Left renal pelvis (tissue), 4 donors: ENCODE measurements at regions not wholly inside any gene's neighbourhood (a gene's known extent, or its start where the extent isn't known, plus 50 kb on each side); places are given as distances from the start of the nearest gene placed in this dataset.
"Not testable (repeated sequence)": the region's sequence is repeated elsewhere in the genome, so short reads cannot be mapped to it uniquely, and the experiment has no call there.

Source experiments
- DNase-seq, 4 donors: peaks; one replicate each; pipeline ENCODE4 v3.0.0-alpha.2; 2013; ENCODE audit warnings: low read depth in 4 of 4, low spot score in 3 of 4

- no peak for DNase-seq
Measured at GRCh38 chr15:87490666-87491065, 765.9 kb downstream of the NTRK3 start.

GRCh38 chr15:87489902-87490665, 766.5 kb downstream of the NTRK3 start:
- no peak for DNase-seq

- no peak for DNase-seq
Measured at GRCh38 chr15:87489456-87489855, 767.1 kb downstream of the NTRK3 start.

- DNase-seq, result no peak
Measured at GRCh38 chr15:87487484-87487883, 769.1 kb downstream of the NTRK3 start.

GRCh38 chr15:87483468-87483867, 773.1 kb downstream of the NTRK3 start:
- no peak for DNase-seq

- DNase-seq, result no peak
Measured at GRCh38 chr15:87481126-87481525, 775.4 kb downstream of the NTRK3 start.

GRCh38 chr15:87478687-87479072, 777.9 kb downstream of the NTRK3 start:
- no peak for DNase-seq

GRCh38 chr15:87477737-87478686, 778.5 kb downstream of the NTRK3 start:
- peak in 3 of 4 donors; percentile 54 to 74 (median 65) for DNase-seq

- DNase-seq, result no peak
Measured at GRCh38 chr15:87477026-87477425, 779.5 kb downstream of the NTRK3 start.

GRCh38 chr15:87470923-87471322, 785.6 kb downstream of the NTRK3 start:
- DNase-seq, result no peak

- not testable (repeated sequence) for DNase-seq
Measured at GRCh38 chr15:87463956-87464355, 792.6 kb downstream of the NTRK3 start.

- no peak for DNase-seq
Measured at GRCh38 chr15:87461631-87462030, 794.9 kb downstream of the NTRK3 start.

GRCh38 chr15:87454860-87455259, 801.7 kb downstream of the NTRK3 start:
- no peak for DNase-seq

GRCh38 chr15:87450314-87450713, 806.2 kb downstream of the NTRK3 start:
- DNase-seq, result no peak

GRCh38 chr15:87439090-87439489, 817.4 kb downstream of the NTRK3 start:
- no peak for DNase-seq

GRCh38 chr15:87433871-87434270, 822.7 kb downstream of the NTRK3 start:
- DNase-seq, result no peak

- no peak for DNase-seq
Measured at GRCh38 chr15:87429754-87430153, 826.8 kb downstream of the NTRK3 start.

- DNase-seq, result no peak
Measured at GRCh38 chr15:87420017-87420416, 836.5 kb downstream of the NTRK3 start.

- DNase-seq, result no peak
Measured at GRCh38 chr15:87419344-87419743, 837.2 kb downstream of the NTRK3 start.

- DNase-seq, result no peak
Measured at GRCh38 chr15:87416591-87417257, 839.8 kb downstream of the NTRK3 start.

- DNase-seq, result no peak
Measured at GRCh38 chr15:87408902-87409301, 847.6 kb downstream of the NTRK3 start.
